ENCODE measurements at regions not wholly inside any gene's neighbourhood (a gene's known extent, or its start where the extent isn't known, plus 50 kb on each side); places are given as distances from the start of the nearest gene placed in this dataset.

- no peak for DNase-seq
- Histone ChIP-seq H3K4me3 (no peak overlapping the region), H3K27me3 (replicated peaks in 1 of 7) (no peaks in the 10 kb centered on the region), H3K27ac (no peak overlapping the region), H3K4me1 (peaks cover 0 to 32% (median 11%) of the 10 kb centered on the region in 6 donors), H3K9me3 (no peaks in the 10 kb centered on the region), H3K36me3 (no peaks in the 10 kb centered on the region)
- TF ChIP-seq POLR2AphosphoS5 (IDR thresholded peaks at IDR 0.05) (no peak), POLR2A (IDR thresholded peaks at IDR 0.05) (no peak), CTCF (IDR thresholded peaks at IDR 0.05 in 8 of 11, conservative IDR thresholded peaks at IDR 0.05 in 3 of 11) (no peak)
- WGBS, 5 donors: 73 to 96% (median 90%) methylated on average over 3 of the region's 3 CpGs
- intact Hi-C loops (cut with DNase I; ENCODE audit: low total_unique reads): no loop called here
Observed at GRCh38 chr1:58921342-58921741, 137.5 kb upstream of the JUN start.

- H3K36me3 ChIP-seq: no peaks in the 10 kb centered on the region
- H3K4me1 ChIP-seq: peaks cover 0 to 34% (median 11%) of the 10 kb centered on the region in 6 donors
- 74 to 92% (median 91%) methylated on average over 2 of the region's 2 CpGs for WGBS, 5 donors
- no peaks in the 10 kb centered on the region for H3K27me3 ChIP-seq (replicated peaks in 1 of 7)
- no peaks in the 10 kb centered on the region for H3K9me3 ChIP-seq
- H3K27ac ChIP-seq: peak overlapping the region in 1 of 8 donors; percentile 19
- DNase-seq: no peak
- intact Hi-C loops (cut with DNase I; ENCODE audit: low total_unique reads): no loop called here
- TF ChIP-seq POLR2A (IDR thresholded peaks at IDR 0.05) (no peak), POLR2AphosphoS5 (IDR thresholded peaks at IDR 0.05) (no peak), CTCF (IDR thresholded peaks at IDR 0.05 in 8 of 11, conservative IDR thresholded peaks at IDR 0.05 in 3 of 11) (no peak)
- no peak overlapping the region for H3K4me3 ChIP-seq
Observed at GRCh38 chr1:58921751-58922150, 137.9 kb upstream of the JUN start.

- H3K4me1 ChIP-seq: peaks cover 0 to 37% (median 11%) of the 10 kb centered on the region in 6 donors
- no peak overlapping the region for H3K4me3 ChIP-seq
- H3K36me3 ChIP-seq: no peaks in the 10 kb centered on the region
- no peaks in the 10 kb centered on the region for H3K27me3 ChIP-seq (replicated peaks in 1 of 7)
- H3K27ac ChIP-seq: peak overlapping the region in 2 of 8 donors; percentile 19 to 35
- no peak for TF ChIP-seq CTCF (IDR thresholded peaks at IDR 0.05 in 8 of 11, conservative IDR thresholded peaks at IDR 0.05 in 3 of 11)
- TF ChIP-seq POLR2AphosphoS5 (IDR thresholded peaks at IDR 0.05): peak; percentile 39 to 56 (median 45)
- H3K9me3 ChIP-seq: no peaks in the 10 kb centered on the region
- DNase-seq: no peak
- 30 to 40% (median 35%) methylated on average over 13 of the region's 13 CpGs for WGBS, 5 donors
- intact Hi-C loops (cut with DNase I; ENCODE audit: low total_unique reads): no loop called here
Observed at GRCh38 chr1:58922302-58923089, 138.6 kb upstream of the JUN start.

- DNase-seq: no peak
- 91 to 98% (median 92%) methylated on average over 3 of the region's 3 CpGs for WGBS, 5 donors
- TF ChIP-seq POLR2AphosphoS5 (IDR thresholded peaks at IDR 0.05): no peak
- TF ChIP-seq CTCF (IDR thresholded peaks at IDR 0.05 in 8 of 11, conservative IDR thresholded peaks at IDR 0.05 in 3 of 11): no peak
- no peak for TF ChIP-seq POLR2A (IDR thresholded peaks at IDR 0.05)
- no peaks in the 10 kb centered on the region for H3K36me3 ChIP-seq
- H3K4me3 ChIP-seq: no peak overlapping the region
- H3K9me3 ChIP-seq: no peaks in the 10 kb centered on the region
- no peak overlapping the region for H3K27ac ChIP-seq
- intact Hi-C loops (cut with DNase I; ENCODE audit: low total_unique reads): no loop called here
- no peaks in the 10 kb centered on the region for H3K27me3 ChIP-seq (replicated peaks in 1 of 7)
- H3K4me1 ChIP-seq: peaks cover 0 to 37% (median 11%) of the 10 kb centered on the region in 6 donors
Observed at GRCh38 chr1:58923090-58923470, 139.2 kb upstream of the JUN start.

Measured in spleen (tissue), 11 donors.